ENCODE measurements at regions not wholly inside any gene's neighbourhood (a gene's known extent, or its start where the extent isn't known, plus 50 kb on each side); places are given as distances from the start of the nearest gene placed in this dataset.

DNA sequence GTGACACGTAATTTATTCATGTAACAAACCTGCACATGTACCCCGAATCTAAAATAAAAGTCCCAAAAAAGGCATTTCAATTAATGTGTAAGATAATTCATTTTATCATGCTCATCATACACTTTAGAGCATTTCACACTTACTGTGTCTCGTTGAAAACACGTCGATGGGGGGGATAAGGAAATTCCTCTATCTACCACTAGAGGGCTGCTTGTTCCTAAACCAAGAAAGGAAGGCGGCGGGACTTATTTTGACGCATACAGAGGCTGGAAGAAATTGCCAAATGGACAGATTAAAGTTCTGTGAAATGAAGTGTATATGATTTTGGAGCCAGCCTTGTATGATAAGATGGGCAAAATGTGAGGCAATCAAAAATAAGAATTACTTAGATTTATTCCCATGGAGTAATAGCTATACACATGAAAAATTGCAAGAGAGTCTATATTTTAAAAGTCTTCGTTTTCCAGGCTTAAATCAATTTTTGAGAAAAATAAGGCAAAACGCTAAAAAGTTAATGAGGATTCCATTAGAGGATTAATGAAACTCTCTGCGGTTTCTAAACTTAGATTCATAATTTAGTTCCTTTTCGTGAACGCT lies 346.8 kb downstream of the CNTN3 start:
- TF ChIP-seq SIN3A (IDR thresholded peaks at IDR 0.05; ENCODE audit: borderline replicate concordance, insufficient read depth, low read length) (no peak), POLR2AphosphoS5 (IDR thresholded peaks at IDR 0.05; ENCODE audit: low read depth, low read length) (no peak), TAF1 (IDR thresholded peaks at IDR 0.05; ENCODE audit: borderline replicate concordance, insufficient read depth, low read length) (no peak)
- TF ChIP-seq, protein P1, sequence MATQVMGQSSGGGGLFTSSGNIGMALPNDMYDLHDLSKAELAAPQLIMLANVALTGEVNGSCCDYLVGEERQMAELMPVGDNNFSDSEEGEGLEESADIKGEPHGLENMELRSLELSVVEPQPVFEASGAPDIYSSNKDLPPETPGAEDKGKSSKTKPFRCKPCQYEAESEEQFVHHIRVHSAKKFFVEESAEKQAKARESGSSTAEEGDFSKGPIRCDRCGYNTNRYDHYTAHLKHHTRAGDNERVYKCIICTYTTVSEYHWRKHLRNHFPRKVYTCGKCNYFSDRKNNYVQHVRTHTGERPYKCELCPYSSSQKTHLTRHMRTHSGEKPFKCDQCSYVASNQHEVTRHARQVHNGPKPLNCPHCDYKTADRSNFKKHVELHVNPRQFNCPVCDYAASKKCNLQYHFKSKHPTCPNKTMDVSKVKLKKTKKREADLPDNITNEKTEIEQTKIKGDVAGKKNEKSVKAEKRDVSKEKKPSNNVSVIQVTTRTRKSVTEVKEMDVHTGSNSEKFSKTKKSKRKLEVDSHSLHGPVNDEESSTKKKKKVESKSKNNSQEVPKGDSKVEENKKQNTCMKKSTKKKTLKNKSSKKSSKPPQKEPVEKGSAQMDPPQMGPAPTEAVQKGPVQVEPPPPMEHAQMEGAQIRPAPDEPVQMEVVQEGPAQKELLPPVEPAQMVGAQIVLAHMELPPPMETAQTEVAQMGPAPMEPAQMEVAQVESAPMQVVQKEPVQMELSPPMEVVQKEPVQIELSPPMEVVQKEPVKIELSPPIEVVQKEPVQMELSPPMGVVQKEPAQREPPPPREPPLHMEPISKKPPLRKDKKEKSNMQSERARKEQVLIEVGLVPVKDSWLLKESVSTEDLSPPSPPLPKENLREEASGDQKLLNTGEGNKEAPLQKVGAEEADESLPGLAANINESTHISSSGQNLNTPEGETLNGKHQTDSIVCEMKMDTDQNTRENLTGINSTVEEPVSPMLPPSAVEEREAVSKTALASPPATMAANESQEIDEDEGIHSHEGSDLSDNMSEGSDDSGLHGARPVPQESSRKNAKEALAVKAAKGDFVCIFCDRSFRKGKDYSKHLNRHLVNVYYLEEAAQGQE (IDR thresholded peaks at IDR 0.05; ENCODE audit: insufficient read depth in 1 of 2, low read depth in 2 of 2, low read length in 2 of 2): no peak

Measured in PFSK-1 (cell line).